ENCODE measurements at regions not wholly inside any gene's neighbourhood (a gene's known extent, or its start where the extent isn't known, plus 50 kb on each side); places are given as distances from the start of the nearest gene placed in this dataset.

DNA sequence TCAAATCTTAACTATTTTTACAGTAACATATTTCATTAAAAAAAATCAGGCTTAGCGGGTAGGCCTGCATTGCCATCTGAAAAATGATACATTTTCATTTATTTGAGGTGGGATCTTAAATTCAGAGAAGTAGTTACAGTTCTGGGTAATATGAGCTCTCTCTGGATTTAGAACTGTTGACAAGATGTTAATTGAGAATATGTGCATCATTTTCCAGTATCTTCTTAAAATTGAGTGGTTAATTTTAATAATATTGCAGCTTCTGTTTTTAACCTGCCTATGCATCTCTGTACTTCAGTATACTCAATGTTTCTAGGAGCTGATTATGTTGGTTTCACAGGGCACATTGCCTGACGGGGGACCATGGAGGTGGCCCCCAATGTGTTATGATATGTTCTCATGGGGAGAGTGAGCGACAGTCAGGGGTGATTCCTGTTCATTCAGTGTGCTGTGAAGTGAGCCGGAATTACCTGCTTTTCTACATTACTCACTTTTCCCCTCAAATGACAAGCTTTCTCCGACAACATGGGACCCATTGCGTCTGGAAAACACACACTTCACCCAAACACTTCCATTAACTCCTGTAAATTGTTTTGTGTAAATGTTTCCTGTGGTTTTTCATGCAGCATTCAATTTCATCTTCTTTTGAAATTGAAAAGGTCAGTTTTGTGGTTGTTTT lies 406.2 kb downstream of the MTX2 start:
- TF ChIP-seq, protein P1, sequence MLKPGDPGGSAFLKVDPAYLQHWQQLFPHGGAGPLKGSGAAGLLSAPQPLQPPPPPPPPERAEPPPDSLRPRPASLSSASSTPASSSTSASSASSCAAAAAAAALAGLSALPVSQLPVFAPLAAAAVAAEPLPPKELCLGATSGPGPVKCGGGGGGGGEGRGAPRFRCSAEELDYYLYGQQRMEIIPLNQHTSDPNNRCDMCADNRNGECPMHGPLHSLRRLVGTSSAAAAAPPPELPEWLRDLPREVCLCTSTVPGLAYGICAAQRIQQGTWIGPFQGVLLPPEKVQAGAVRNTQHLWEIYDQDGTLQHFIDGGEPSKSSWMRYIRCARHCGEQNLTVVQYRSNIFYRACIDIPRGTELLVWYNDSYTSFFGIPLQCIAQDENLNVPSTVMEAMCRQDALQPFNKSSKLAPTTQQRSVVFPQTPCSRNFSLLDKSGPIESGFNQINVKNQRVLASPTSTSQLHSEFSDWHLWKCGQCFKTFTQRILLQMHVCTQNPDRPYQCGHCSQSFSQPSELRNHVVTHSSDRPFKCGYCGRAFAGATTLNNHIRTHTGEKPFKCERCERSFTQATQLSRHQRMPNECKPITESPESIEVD (tag by site-specific recombination; IDR thresholded peaks at IDR 0.05), result peak; percentile 25; the same call in 1 of the 2 replicates
- TF ChIP-seq WT1 (tag by site-specific recombination; IDR thresholded peaks at IDR 0.05) (no peak), ZNF600 (tag by site-specific recombination; IDR thresholded peaks at IDR 0.05) (no peak), ZNF133 (tag by site-specific recombination; IDR thresholded peaks at IDR 0.05) (no peak)
- Histone ChIP-seq H3K9me3 (ENCODE audit: control insufficient read depth, insufficient read depth, low read depth, low read length) (no peaks in the 10 kb centered on the region), H3K36me3 (ENCODE audit: control insufficient read depth in 2 of 2, insufficient read depth in 1 of 2, low read length in 2 of 2) (no peaks in the 10 kb centered on the region), H3K4me1 (ENCODE audit: control insufficient read depth, insufficient read depth, low read length) (peaks cover 10% of the 10 kb centered on the region), H3K27ac (ENCODE audit: extremely low read depth, low read depth, low read length) (no peak overlapping the region), H3K4me3 (ENCODE audit: low read depth, low read length) (no peak overlapping the region)
- POLR2A ChIA-PET, result no interaction called here
- CTCF ChIA-PET, result interaction anchor here (0.7 to 1.3 kb wide), 4 partner anchors 10 to 25 kb away, joined by 3 to 6 read pairs (median 3); no protein-coding TSS in a partner anchor

DNA sequence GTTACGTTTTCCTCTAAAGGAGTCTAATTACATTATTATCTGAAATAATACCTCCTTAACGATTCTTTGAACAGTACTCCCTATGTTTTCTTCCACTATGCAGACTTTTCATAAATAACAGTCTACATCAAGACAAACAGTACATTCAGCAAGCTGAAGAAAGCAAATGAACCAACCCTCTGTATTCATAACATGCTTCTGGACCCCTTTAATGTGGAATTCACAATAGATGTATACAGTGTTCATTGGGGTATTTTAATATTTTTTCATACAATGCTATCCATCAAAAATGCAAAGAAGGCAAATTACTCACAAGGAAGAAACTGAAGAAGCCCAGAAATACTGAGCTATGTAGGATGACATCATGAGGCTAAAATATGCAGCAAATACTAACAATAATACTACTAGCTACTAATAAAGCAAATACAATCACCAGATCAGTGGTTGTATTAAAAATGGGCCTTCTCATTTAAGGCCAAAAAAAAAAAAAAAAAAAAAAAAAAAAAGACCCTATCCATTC lies 408.6 kb downstream of the MTX2 start:
- POLR2A ChIA-PET, result interaction anchor here (0.7 kb wide), 1 partner anchor 143 kb away, joined by 8 read pairs; no protein-coding TSS in a partner anchor

DNA sequence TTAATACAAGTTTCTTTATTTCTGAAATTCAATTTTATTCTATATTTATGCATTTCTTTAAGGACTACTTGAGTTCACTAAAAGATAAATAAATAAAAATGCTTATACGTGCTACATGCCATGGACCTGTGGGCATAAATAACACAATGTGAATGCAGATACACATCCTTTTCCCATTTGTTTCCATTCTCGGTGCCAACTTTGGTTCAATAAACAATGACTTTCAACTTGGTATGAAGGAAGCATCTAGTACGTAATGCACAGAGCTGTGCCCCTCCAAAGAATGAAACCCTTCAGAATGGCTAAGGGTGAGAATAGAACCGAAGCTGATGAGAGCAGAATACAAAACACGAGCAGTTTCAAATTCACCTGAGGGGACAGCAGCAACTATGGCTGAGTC lies 409.3 kb downstream of the MTX2 start:
- ChIA-PET POLR2A (no interaction called here), CTCF (interaction anchor here (0.6 to 1.5 kb wide), 5 partner anchors 8 to 459 kb away, joined by 3 to 4 read pairs (median 3); no protein-coding TSS in a partner anchor)
- Histone ChIP-seq H3K27ac (ENCODE audit: extremely low read depth, low read depth, low read length) (no peak overlapping the region), H3K4me1 (ENCODE audit: control insufficient read depth, insufficient read depth, low read length) (peaks cover 10% of the 10 kb centered on the region), H3K4me3 (ENCODE audit: low read depth, low read length) (no peak overlapping the region), H3K36me3 (ENCODE audit: control insufficient read depth in 2 of 2, insufficient read depth in 1 of 2, low read length in 2 of 2) (no peaks in the 10 kb centered on the region), H3K9me3 (ENCODE audit: control insufficient read depth, insufficient read depth, low read depth, low read length) (no peaks in the 10 kb centered on the region)
- TF ChIP-seq, protein P2, sequence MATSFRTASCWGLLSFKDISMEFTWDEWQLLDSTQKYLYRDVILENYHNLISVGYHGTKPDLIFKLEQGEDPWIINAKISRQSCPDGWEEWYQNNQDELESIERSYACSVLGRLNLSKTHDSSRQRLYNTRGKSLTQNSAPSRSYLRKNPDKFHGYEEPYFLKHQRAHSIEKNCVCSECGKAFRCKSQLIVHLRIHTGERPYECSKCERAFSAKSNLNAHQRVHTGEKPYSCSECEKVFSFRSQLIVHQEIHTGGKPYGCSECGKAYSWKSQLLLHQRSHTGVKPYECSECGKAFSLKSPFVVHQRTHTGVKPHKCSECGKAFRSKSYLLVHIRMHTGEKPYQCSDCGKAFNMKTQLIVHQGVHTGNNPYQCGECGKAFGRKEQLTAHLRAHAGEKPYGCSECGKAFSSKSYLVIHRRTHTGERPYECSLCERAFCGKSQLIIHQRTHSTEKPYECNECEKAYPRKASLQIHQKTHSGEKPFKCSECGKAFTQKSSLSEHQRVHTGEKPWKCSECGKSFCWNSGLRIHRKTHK (tag by site-specific recombination; IDR thresholded peaks at IDR 0.05), result no peak
- TF ChIP-seq KLF8 (tag by site-specific recombination; IDR thresholded peaks at IDR 0.05) (no peak), ZNF112 (tag by site-specific recombination; IDR thresholded peaks at IDR 0.05) (no peak), ZNF341 (tag by site-specific recombination; IDR thresholded peaks at IDR 0.05; ENCODE audit: low read depth) (no peak), GLIS1 (tag by site-specific recombination; IDR thresholded peaks at IDR 0.05) (no peak), SCRT2 (tag by site-specific recombination; IDR thresholded peaks at IDR 0.05) (no peak), RBAK (tag by site-specific recombination; IDR thresholded peaks at IDR 0.05) (no peak)
- TF ChIP-seq, protein P3, sequence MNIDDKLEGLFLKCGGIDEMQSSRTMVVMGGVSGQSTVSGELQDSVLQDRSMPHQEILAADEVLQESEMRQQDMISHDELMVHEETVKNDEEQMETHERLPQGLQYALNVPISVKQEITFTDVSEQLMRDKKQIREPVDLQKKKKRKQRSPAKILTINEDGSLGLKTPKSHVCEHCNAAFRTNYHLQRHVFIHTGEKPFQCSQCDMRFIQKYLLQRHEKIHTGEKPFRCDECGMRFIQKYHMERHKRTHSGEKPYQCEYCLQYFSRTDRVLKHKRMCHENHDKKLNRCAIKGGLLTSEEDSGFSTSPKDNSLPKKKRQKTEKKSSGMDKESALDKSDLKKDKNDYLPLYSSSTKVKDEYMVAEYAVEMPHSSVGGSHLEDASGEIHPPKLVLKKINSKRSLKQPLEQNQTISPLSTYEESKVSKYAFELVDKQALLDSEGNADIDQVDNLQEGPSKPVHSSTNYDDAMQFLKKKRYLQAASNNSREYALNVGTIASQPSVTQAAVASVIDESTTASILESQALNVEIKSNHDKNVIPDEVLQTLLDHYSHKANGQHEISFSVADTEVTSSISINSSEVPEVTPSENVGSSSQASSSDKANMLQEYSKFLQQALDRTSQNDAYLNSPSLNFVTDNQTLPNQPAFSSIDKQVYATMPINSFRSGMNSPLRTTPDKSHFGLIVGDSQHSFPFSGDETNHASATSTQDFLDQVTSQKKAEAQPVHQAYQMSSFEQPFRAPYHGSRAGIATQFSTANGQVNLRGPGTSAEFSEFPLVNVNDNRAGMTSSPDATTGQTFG (tag by site-specific recombination; IDR thresholded peaks at IDR 0.05; ENCODE audit: borderline replicate concordance), result no peak
- TF ChIP-seq, protein P4, sequence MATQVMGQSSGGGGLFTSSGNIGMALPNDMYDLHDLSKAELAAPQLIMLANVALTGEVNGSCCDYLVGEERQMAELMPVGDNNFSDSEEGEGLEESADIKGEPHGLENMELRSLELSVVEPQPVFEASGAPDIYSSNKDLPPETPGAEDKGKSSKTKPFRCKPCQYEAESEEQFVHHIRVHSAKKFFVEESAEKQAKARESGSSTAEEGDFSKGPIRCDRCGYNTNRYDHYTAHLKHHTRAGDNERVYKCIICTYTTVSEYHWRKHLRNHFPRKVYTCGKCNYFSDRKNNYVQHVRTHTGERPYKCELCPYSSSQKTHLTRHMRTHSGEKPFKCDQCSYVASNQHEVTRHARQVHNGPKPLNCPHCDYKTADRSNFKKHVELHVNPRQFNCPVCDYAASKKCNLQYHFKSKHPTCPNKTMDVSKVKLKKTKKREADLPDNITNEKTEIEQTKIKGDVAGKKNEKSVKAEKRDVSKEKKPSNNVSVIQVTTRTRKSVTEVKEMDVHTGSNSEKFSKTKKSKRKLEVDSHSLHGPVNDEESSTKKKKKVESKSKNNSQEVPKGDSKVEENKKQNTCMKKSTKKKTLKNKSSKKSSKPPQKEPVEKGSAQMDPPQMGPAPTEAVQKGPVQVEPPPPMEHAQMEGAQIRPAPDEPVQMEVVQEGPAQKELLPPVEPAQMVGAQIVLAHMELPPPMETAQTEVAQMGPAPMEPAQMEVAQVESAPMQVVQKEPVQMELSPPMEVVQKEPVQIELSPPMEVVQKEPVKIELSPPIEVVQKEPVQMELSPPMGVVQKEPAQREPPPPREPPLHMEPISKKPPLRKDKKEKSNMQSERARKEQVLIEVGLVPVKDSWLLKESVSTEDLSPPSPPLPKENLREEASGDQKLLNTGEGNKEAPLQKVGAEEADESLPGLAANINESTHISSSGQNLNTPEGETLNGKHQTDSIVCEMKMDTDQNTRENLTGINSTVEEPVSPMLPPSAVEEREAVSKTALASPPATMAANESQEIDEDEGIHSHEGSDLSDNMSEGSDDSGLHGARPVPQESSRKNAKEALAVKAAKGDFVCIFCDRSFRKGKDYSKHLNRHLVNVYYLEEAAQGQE (tag by site-specific recombination; IDR thresholded peaks at IDR 0.05), result no peak
- TF ChIP-seq, protein P5, sequence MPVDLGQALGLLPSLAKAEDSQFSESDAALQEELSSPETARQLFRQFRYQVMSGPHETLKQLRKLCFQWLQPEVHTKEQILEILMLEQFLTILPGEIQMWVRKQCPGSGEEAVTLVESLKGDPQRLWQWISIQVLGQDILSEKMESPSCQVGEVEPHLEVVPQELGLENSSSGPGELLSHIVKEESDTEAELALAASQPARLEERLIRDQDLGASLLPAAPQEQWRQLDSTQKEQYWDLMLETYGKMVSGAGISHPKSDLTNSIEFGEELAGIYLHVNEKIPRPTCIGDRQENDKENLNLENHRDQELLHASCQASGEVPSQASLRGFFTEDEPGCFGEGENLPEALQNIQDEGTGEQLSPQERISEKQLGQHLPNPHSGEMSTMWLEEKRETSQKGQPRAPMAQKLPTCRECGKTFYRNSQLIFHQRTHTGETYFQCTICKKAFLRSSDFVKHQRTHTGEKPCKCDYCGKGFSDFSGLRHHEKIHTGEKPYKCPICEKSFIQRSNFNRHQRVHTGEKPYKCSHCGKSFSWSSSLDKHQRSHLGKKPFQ (tag by site-specific recombination; IDR thresholded peaks at IDR 0.05), result no peak

More for the DNA sequence above, 408.6 kb downstream of the MTX2 start:
- Histone ChIP-seq H3K27ac (ENCODE audit: extremely low read depth, low read depth, low read length) (no peak overlapping the region), H3K4me3 (ENCODE audit: low read depth, low read length) (no peak overlapping the region), H3K4me1 (ENCODE audit: control insufficient read depth, insufficient read depth, low read length) (peaks cover 10% of the 10 kb centered on the region), H3K9me3 (ENCODE audit: control insufficient read depth, insufficient read depth, low read depth, low read length) (no peaks in the 10 kb centered on the region), H3K36me3 (ENCODE audit: control insufficient read depth in 2 of 2, insufficient read depth in 1 of 2, low read length in 2 of 2) (no peaks in the 10 kb centered on the region)
- TF ChIP-seq ZSCAN30 (tag by site-specific recombination; IDR thresholded peaks at IDR 0.05) (no peak), SP7 (tag by site-specific recombination; IDR thresholded peaks at IDR 0.05) (no peak), ZNF555 (tag by site-specific recombination; conservative IDR thresholded peaks at IDR 0.05) (no peak), YY1 (tag by site-specific recombination; IDR thresholded peaks at IDR 0.05) (no peak)
- TF ChIP-seq, protein P6, sequence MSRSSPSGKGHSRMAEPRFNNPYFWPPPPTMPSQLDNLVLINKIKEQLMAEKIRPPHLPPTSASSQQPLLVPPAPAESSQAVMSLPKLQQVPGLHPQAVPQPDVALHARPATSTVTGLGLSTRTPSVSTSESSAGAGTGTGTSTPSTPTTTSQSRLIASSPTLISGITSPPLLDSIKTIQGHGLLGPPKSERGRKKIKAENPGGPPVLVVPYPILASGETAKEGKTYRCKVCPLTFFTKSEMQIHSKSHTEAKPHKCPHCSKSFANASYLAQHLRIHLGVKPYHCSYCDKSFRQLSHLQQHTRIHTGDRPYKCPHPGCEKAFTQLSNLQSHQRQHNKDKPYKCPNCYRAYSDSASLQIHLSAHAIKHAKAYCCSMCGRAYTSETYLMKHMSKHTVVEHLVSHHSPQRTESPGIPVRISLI (tag by site-specific recombination; IDR thresholded peaks at IDR 0.05), result no peak
- CTCF ChIA-PET, result interaction anchor here (0.6 to 1.1 kb wide), 3 partner anchors 20 to 812 kb away, joined by 3 to 4 read pairs (median 3); no protein-coding TSS in a partner anchor
